GM19468 (cell line): ENCODE measurements at regions not wholly inside any gene's neighbourhood (a gene's known extent, or its start where the extent isn't known, plus 50 kb on each side); places are given as distances from the start of the nearest gene placed in this dataset.
"Not testable (repeated sequence)": the region's sequence is repeated elsewhere in the genome, so short reads cannot be mapped to it uniquely, and the experiment has no call there.

ENCODE experiments used
- ATAC-seq: cut with Tn5 transposase; IDR thresholded peaks from one replicate; pipeline ENCODE4 v1.9.1; 2021; ENCODE audit warnings: mild to moderate bottlenecking, moderate library complexity, moderate number of reproducible peaks; ENCODE audit not compliant: unreplicated experiment; ENCODE audit errors: extremely low read depth

DNA sequence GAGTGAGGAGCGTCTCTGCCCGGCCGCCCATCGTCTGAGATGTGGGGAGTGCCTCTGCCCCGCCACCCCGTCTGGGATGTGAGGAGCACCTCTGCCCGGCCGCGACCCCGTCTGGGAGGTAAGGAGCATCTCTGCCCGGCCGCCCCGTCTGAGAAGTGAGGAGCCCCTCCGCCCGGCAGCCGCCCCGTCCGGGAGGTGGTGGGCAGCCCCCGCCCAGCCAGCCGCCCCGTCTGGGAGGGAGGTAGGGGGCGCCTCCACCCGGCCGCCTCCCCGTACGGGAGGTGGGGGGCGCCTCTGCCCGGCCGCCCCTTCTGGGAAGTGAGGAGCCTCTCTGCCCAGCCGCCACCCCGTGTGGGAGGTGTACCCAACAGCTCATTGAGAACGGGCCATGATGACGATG is 1811.4 kb downstream of the EFNA5 start:
- ATAC-seq: not testable (repeated sequence)

GRCh38 chr5:105849701-105850100 is 1821.0 kb downstream of the EFNA5 start:
- ATAC-seq: no peak

DNA sequence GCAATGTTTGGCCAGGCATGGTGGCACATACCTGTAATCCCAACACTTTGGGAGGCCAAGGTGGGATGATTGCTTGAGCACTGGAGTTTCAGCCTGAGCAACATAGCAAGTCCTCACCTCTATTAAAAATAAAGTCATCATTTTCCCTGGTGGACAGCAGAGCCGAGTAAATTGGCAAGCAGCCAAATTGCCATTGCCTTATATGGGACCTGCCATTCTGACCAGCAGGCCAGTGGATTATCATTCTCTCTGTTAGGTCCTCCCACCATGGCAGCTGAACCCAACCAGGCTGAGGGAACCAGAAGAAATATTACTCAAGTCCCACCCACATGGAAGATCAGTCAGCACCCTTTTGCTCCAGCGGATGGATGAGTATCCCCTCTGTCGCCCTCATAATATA is 1829.9 kb downstream of the EFNA5 start:
- no peak for ATAC-seq

- no peak for ATAC-seq
These were observed 1833.8 kb downstream of the EFNA5 start for GRCh38 chr5:105836887-105837286.

DNA sequence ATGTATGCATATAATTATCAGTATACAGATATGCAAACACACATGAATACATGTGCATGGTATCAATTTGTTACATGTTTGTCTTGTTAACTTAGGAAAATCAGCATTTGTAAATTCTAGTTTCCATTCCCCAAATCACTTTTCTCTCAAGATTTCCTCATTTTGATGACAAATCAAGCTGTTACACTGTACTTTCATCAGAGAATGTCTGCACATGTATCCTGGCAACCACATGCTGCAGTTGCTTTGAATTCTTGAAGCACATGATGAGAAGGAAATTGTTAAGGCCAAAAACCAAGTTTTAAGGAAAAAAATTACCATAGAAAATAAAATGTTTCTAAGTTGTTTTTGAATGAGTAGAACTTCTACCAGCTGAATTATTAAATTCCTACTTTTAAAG is 1834.5 kb downstream of the EFNA5 start:
- no peak for ATAC-seq

- no peak for ATAC-seq
These were observed 1841.9 kb downstream of the EFNA5 start for GRCh38 chr5:105828821-105829220.

- ATAC-seq: no peak
These were observed 1848.9 kb downstream of the EFNA5 start for GRCh38 chr5:105821800-105822199.

DNA sequence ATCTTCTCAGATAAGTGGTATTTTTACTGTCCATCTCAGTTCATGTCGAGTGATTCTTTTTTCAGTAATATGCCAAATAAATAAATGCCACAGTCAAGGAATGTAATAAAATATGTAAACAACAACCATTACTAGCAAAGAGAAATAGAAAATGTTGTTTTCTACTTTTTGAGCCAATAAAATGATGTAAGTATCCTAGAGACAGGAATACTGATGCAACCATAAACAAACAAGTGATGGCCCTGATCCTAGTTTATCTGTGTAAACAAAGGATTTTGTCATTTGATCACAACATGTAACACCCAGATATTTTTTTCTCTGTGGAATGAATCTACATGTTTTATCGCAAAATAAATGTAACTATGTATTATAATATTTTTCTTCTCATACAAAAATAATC is 1852.8 kb downstream of the EFNA5 start:
- no peak for ATAC-seq

- no peak for ATAC-seq
These were observed 1853.3 kb downstream of the EFNA5 start for GRCh38 chr5:105817416-105817815.

- no peak for ATAC-seq
These were observed 1853.8 kb downstream of the EFNA5 start for GRCh38 chr5:105816961-105817360.

DNA sequence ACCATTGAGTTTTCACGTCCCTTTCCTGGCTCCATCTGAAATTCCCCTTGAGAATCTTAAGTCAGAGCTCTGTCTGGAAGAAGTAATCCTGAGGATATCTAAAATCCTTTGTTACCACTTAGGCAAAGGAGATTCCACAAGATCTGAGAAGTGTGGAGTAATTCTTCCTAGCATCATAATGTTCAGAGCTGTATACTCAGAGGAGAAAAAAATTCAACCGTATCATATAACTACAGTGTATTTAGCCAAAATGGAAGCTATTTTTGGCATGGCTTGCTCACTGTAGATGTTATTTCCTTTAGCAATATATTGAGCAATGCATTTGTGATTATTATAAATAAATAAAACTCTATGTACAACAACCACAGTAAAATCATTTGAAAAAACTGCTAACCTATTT is 1858.4 kb downstream of the EFNA5 start:
- no peak for ATAC-seq

GRCh38 chr5:105807951-105808350 is 1862.8 kb downstream of the EFNA5 start:
- ATAC-seq: no peak

DNA sequence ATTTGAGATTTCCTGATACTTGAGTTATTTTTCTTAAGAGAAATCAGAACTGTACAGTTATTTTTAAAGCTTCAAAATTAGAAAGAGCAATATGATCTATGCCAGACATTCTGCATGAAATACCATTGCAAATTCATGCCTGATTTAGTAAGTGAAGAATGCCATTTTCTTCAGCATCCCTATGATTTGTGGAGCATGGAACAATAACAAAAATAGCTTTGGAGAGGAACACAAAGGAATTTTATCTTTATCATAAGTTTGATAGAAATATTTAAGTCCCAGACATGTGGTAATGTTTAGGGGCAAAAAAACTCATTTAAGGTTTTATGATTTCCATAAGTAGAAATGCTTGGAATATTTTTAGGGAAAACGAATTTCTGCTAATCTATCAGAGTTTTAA is 1863.4 kb downstream of the EFNA5 start:
- ATAC-seq: no peak

- ATAC-seq: no peak
These were observed 1864.1 kb downstream of the EFNA5 start for GRCh38 chr5:105806596-105806995.

DNA sequence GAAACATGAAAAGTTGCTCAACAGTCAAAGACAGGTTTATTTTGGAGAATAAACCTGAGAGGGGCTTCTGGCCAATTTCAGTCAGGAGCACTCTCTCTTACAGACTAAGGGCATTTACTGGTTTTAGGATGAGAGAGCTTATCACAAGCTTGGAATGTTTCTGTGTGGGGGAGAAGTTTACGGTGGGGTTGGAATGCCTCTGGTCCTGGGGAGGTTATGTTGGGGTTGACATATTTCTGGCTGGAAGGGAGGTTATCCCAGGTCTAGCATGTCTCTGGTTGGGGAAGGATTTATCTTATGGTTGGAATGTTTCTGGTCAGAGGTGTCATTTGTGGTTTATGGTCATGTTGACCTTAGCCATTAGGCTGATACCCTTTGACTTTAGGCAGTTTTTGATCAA is 1867.3 kb downstream of the EFNA5 start:
- no peak for ATAC-seq

DNA sequence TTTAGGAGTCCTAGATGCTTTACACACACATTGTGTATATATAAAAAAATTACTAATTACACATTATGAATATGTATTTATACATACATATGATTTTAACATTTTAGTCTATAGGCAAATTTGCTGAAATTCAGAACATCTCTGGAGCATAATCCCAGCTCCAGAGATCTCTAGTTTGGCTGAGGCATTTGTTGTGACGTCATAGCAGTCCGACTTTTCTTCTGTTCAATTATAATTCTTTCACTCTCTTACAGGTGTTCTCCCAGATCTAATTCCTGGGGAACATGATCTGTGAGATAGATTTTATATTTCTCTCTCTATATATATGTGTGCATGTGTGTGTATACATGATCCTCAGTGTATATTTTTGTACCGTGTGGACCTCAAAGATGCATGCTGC is 1876.2 kb downstream of the EFNA5 start:
- ATAC-seq: no peak

DNA sequence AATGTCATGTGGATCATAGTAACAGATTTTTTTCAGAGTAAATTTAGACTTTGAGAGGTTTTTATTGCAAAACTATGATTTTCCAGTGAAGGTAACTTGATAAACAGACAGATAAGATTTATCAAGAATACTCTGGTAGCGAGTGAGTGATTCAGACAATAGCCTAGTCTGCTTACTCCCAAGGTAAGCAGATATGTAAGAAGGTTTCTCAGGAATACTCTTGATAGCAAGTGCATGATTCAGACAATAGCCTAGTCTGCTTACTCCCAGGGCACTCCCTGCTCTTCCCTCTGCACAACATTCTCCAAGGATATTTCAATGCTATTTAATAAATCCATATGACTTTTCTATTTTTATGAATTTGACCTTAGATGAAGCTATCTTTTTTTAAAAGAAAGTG is 1881.5 kb downstream of the EFNA5 start:
- ATAC-seq: no peak

GRCh38 chr5:105783811-105784210 is 1886.9 kb downstream of the EFNA5 start:
- no peak for ATAC-seq

DNA sequence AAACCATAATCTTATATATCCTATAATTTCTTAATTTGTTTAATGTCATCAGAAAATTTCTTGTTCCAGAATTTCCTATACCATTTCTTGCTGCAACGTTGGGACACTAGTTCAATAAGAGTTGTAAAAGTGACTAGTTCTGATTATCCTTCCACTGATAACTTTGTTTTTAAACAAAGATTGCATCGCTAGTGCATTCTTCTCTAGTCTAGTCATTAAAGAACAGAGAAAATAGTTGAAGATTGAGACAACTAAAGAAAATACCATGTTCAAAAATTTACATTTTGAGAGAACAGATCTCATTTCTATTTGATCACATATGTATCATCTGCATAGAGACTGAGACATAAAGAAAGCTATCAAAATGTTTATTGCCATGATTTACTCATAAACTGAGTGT is 1888.2 kb downstream of the EFNA5 start:
- ATAC-seq: no peak

GRCh38 chr5:105773241-105773640 is 1897.5 kb downstream of the EFNA5 start:
- no peak for ATAC-seq

- ATAC-seq: no peak
These were observed 1903.5 kb downstream of the EFNA5 start for GRCh38 chr5:105767267-105767666.

DNA sequence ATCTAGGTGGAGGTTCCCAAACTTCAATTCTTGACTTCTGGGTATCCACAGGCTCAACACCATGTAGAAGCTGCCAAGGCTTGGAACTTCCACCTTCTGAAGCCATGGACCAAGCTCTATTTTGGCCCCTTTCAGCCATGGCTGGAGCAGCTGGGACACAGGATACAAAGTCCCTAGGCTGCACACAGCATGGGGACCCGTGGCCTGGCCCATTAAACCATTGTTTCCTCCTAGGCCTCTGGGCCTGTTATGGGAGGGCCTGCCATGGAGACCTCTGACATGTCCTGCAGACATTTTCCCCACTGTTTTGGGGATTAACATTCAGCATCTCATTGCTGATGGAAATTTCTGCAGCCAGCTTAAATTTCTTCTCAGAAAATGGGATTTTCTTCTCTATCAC is 1908.0 kb downstream of the EFNA5 start:
- no peak for ATAC-seq

- no peak for ATAC-seq
These were observed 1916.7 kb downstream of the EFNA5 start for GRCh38 chr5:105754056-105754455.
